Keratinocyte (primary cell): ENCODE measurements at regions not wholly inside any gene's neighbourhood (a gene's known extent, or its start where the extent isn't known, plus 50 kb on each side); places are given as distances from the start of the nearest gene placed in this dataset.

Source experiments
- DNase-seq: peaks from one replicate; pipeline ENCODE4 v3.0.0-alpha.2; 2011; ENCODE audit warnings: low read depth, missing footprints, low spot score
- FAIRE-seq: peaks from 2 replicates; lab custom pipeline; 2011; peaks lifted over from hg19 to GRCh38; lab: Jason Lieb, UNC
- H2AFZ ChIP-seq: 2 replicates; pipeline ENCODE4 v1.6.0; 2012; ENCODE audit warnings: low read length, control low read depth, inconsistent platforms; ENCODE audit not compliant: control insufficient read depth
- H3K27ac ChIP-seq: 2 replicates; pipeline ENCODE4 v1.5.1; 2011; ENCODE audit warnings: low read length; ENCODE audit not compliant: control insufficient read depth, insufficient read depth
- H3K27me3 ChIP-seq: 3 replicates; pipeline ENCODE4 v1.6.0; 2011; ENCODE audit warnings: low read length; ENCODE audit not compliant: control insufficient read depth, insufficient read depth; ENCODE audit errors: extremely low read depth
- H3K36me3 ChIP-seq, 2 experiments: 2 replicates in 1 of 2; 3 replicates in 1 of 2; pipeline ENCODE4 v1.5.1; 2011; ENCODE audit warnings: low read length in 2 of 2, mild to moderate bottlenecking in 1 of 2; ENCODE audit not compliant: control insufficient read depth in 2 of 2, insufficient read depth in 2 of 2; ENCODE audit errors: extremely low read depth in 1 of 2
- H3K4me1 ChIP-seq: 3 replicates; pipeline ENCODE4 v1.5.1; 2011; ENCODE audit warnings: low read length; ENCODE audit not compliant: control insufficient read depth, insufficient read depth; ENCODE audit errors: extremely low read depth
- H3K4me2 ChIP-seq: 3 replicates; pipeline ENCODE4 v1.6.0; 2011; ENCODE audit warnings: low read depth, low read length; ENCODE audit not compliant: control insufficient read depth, insufficient read depth; ENCODE audit errors: extremely low read depth
- H3K4me3 ChIP-seq, 3 experiments: fragments of 200-600 bp in 1 of 3; sonication (generic) in 1 of 3; 2 replicates in 2 of 3; 3 replicates in 1 of 3; pipeline ENCODE4 v1.5.1; 2011 to 2016; ENCODE audit warnings: low read length in 3 of 3, mild to moderate bottlenecking in 3 of 3, control low read depth in 2 of 3, inconsistent platforms in 1 of 3, low read depth in 1 of 3, mixed read lengths in 1 of 3, mixed run types in 1 of 3, moderate library complexity in 1 of 3; ENCODE audit not compliant: control insufficient read depth in 2 of 3, insufficient read depth in 2 of 3; ENCODE audit errors: extremely low read depth in 1 of 3
- H3K79me2 ChIP-seq: 2 replicates; pipeline ENCODE4 v1.6.0; 2012; ENCODE audit warnings: low read length; ENCODE audit not compliant: control insufficient read depth, insufficient read depth
- H3K9ac ChIP-seq: 3 replicates; pipeline ENCODE4 v1.6.0; 2011; ENCODE audit warnings: low read length; ENCODE audit not compliant: control insufficient read depth, insufficient read depth; ENCODE audit errors: extremely low read depth
- H3K9me1 ChIP-seq: 3 replicates; pipeline ENCODE4 v1.6.0; 2011; ENCODE audit warnings: low read length; ENCODE audit not compliant: control insufficient read depth, insufficient read depth; ENCODE audit errors: extremely low read depth
- H3K9me3 ChIP-seq: 2 replicates; pipeline ENCODE4 v1.5.1; 2012; ENCODE audit warnings: low read depth, low read length; ENCODE audit not compliant: control insufficient read depth
- H4K20me1 ChIP-seq: 3 replicates; pipeline ENCODE4 v1.6.0; 2011; ENCODE audit warnings: low read length; ENCODE audit not compliant: control insufficient read depth, insufficient read depth; ENCODE audit errors: extremely low read depth
- EZH2 ChIP-seq: IDR thresholded peaks from one replicate; pipeline ENCODE4 v1.6.1; 2012; ENCODE audit warnings: inconsistent platforms, mild to moderate bottlenecking, low read length, moderate library complexity
- dilution Hi-C: fragments of 300-500 bp; cut with MboI; formaldehyde crosslinking; loops from one replicate; pipeline ENCODE4 v1.7.0; 2020; ENCODE audit warnings: low sequenced_read_pairs; ENCODE audit not compliant: extremely low pct_ligation_motif_present
- TF ChIP-seq, protein P1 (sequence below), 3 experiments: IDR thresholded peaks in 1 of 3; conservative IDR thresholded peaks in 1 of 3; optimal IDR thresholded peaks in 1 of 3; 2 replicates in 2 of 3; 3 replicates in 1 of 3; pipeline versions ENCODE3 to v1.5.1; 2011; ENCODE audit warnings: low read length in 3 of 3, mild to moderate bottlenecking in 3 of 3, moderate library complexity in 2 of 3, control low read depth in 1 of 3, inconsistent platforms in 1 of 3; ENCODE audit not compliant: insufficient read depth in 2 of 3; ENCODE audit errors: extremely low read depth in 1 of 3

DNA sequence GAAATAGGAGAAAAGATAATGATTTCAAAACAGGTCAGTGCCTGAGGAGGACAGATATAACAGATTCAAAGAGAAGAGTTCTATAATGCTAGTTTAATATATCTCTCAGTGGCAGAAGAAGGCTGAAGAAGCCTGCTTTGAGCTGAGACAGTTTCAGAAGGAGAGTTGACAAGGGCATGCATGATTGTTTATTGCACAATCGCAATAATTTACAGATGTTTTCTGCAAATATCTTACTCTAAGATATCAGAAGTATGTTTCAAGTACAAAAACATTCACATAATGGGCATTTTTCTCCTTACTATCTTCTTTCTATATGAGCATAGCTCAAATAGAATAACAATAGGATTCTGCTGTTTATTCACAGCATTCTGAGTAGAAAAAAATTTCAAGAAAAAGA, 557.7 kb upstream of the NRSN1 start:
- no peaks in the 10 kb centered on the region for H3K4me1 ChIP-seq
- FAIRE-seq: no peak
- H2AFZ ChIP-seq: no peak overlapping the region
- no peaks in the 10 kb centered on the region for H3K9me1 ChIP-seq
- TF ChIP-seq, protein P1, sequence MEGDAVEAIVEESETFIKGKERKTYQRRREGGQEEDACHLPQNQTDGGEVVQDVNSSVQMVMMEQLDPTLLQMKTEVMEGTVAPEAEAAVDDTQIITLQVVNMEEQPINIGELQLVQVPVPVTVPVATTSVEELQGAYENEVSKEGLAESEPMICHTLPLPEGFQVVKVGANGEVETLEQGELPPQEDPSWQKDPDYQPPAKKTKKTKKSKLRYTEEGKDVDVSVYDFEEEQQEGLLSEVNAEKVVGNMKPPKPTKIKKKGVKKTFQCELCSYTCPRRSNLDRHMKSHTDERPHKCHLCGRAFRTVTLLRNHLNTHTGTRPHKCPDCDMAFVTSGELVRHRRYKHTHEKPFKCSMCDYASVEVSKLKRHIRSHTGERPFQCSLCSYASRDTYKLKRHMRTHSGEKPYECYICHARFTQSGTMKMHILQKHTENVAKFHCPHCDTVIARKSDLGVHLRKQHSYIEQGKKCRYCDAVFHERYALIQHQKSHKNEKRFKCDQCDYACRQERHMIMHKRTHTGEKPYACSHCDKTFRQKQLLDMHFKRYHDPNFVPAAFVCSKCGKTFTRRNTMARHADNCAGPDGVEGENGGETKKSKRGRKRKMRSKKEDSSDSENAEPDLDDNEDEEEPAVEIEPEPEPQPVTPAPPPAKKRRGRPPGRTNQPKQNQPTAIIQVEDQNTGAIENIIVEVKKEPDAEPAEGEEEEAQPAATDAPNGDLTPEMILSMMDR (optimal IDR thresholded peaks at IDR 0.05 in 1 of 3, IDR thresholded peaks at IDR 0.05 in 1 of 3, conservative IDR thresholded peaks at IDR 0.05 in 1 of 3; ENCODE audit: extremely low read depth in 1 of 3, insufficient read depth in 2 of 3, low read length in 3 of 3): no peak
- no peak for TF ChIP-seq EZH2
- no peak overlapping the region for H3K4me3 ChIP-seq
- H3K27ac ChIP-seq: no peak overlapping the region
- H3K9ac ChIP-seq: no peak overlapping the region
- H3K27me3 ChIP-seq: no peaks in the 10 kb centered on the region
- H3K4me2 ChIP-seq: no peak overlapping the region
- dilution Hi-C loops: no loop called here
- H4K20me1 ChIP-seq: no peaks in the 10 kb centered on the region
- no peak for DNase-seq
- H3K36me3 ChIP-seq: no peaks in the 10 kb centered on the region
- no peaks in the 10 kb centered on the region for H3K79me2 ChIP-seq
- H3K9me3 ChIP-seq: no peaks in the 10 kb centered on the region

DNA sequence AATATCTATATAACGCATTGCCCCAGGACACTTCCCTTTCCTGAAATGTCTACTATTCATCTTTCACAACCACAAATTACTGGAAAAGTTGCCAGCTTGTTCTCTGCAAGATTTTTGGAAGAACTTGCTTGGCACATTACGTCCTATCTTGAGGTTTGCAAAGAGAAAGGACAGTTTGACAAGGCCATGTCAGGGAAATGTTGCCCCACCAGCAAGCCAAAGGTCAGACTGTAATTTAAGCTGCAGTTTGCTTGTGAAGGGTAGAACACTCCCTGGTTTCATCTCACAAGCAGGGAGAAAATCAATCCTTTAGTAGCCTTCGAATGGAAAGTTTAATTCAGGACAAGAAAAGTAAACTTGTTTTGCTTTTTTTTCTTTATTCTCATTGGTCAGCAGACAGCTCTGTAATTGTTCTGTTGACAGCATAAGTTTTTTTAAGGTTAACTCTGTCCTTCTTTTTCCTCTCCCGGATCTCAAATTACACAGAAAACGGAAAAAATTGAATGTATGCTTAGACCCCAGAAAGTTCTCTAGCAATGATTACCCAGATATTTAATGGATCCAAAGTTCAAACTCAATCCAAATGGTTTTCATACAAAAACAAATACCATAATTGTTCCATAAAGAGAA, 541.8 kb upstream of the NRSN1 start:
- no peaks in the 10 kb centered on the region for H3K4me1 ChIP-seq
- H3K4me3 ChIP-seq: no peak overlapping the region
- no peaks in the 10 kb centered on the region for H4K20me1 ChIP-seq
- no peaks in the 10 kb centered on the region for H3K36me3 ChIP-seq
- TF ChIP-seq, protein P1 (optimal IDR thresholded peaks at IDR 0.05 in 1 of 3, IDR thresholded peaks at IDR 0.05 in 1 of 3, conservative IDR thresholded peaks at IDR 0.05 in 1 of 3; ENCODE audit: extremely low read depth in 1 of 3, insufficient read depth in 2 of 3, low read length in 3 of 3): no peak
- no peak for TF ChIP-seq EZH2
- no peaks in the 10 kb centered on the region for H3K9me3 ChIP-seq
- no peaks in the 10 kb centered on the region for H3K79me2 ChIP-seq
- H3K9ac ChIP-seq: no peak overlapping the region
- no peak for DNase-seq
- H3K9me1 ChIP-seq: no peaks in the 10 kb centered on the region
- dilution Hi-C loops: no loop called here
- H3K27me3 ChIP-seq: no peaks in the 10 kb centered on the region
- no peak overlapping the region for H3K4me2 ChIP-seq
- no peak overlapping the region for H3K27ac ChIP-seq
- no peak overlapping the region for H2AFZ ChIP-seq
- FAIRE-seq: no peak
